Neural progenitor cell (in vitro differentiated cells): ENCODE measurements at regions not wholly inside any gene's neighbourhood (a gene's known extent, or its start where the extent isn't known, plus 50 kb on each side); places are given as distances from the start of the nearest gene placed in this dataset.

Source experiments
- CTCF ChIP-seq: fragments of 200-600 bp; sonication (generic); IDR thresholded peaks from 2 replicates; pipeline ENCODE4 v1.5.1; 2017; ENCODE audit warnings: antibody characterized with exemption, mild to moderate bottlenecking
- EZH2 ChIP-seq: fragments of 200-600 bp; sonication (generic); IDR thresholded peaks from 2 replicates; pipeline ENCODE4 v1.6.1; 2017; ENCODE audit warnings: antibody characterized with exemption, mild to moderate bottlenecking, moderate library complexity

GRCh38 chr13:50468849-50469669, 374.4 kb downstream of the DLEU7 start:
- TF ChIP-seq CTCF (no peak), EZH2 (no peak)
